Upper lobe of left lung (tissue), 6 donors: ENCODE measurements at regions not wholly inside any gene's neighbourhood (a gene's known extent, or its start where the extent isn't known, plus 50 kb on each side); places are given as distances from the start of the nearest gene placed in this dataset.
A peak's percentile ranks its signal among the peaks of the same experiment; 100 is the strongest.
"Not testable (repeated sequence)": the region's sequence is repeated elsewhere in the genome, so short reads cannot be mapped to it uniquely, and the experiment has no call there.

Experiments used
- ATAC-seq, 2 donors: fragments of 200-7000 bp; cut with Tn5 transposase; one replicate each; pipeline ENCODE4 v1.9.1; 2022; ENCODE audit warnings: mild to moderate bottlenecking in 2 of 2, moderate library complexity in 2 of 2; ENCODE audit not compliant: low FRiP score in 2 of 2
- DNase-seq, 2 donors: peaks; one replicate each; pipeline ENCODE4 v3.0.0-alpha.2; 2019 to 2020
- H3K27ac ChIP-seq, 4 donors: fragments of 200-600 bp; sonication (generic); one replicate each; pipeline ENCODE4 v1.5.1; 2016 to 2019
- H3K27me3 ChIP-seq, 4 donors: fragments of 200-600 bp; sonication (generic); one replicate each; pipeline ENCODE4 v1.5.1; 2017 to 2019
- H3K36me3 ChIP-seq, 4 donors: fragments of 200-600 bp; sonication (generic); one replicate each; pipeline ENCODE4 v1.5.1; 2016 to 2019
- H3K4me1 ChIP-seq, 4 donors: fragments of 200-600 bp; sonication (generic); one replicate each; pipeline ENCODE4 v1.5.1; 2018 to 2019
- H3K4me3 ChIP-seq, 4 donors: fragments of 200-600 bp; sonication (generic); one replicate each; pipeline ENCODE4 v1.5.1; 2017 to 2019; ENCODE audit warnings: mild to moderate bottlenecking in 2 of 4, moderate library complexity in 1 of 4
- H3K9me3 ChIP-seq, 4 donors: fragments of 200-600 bp; sonication (generic); one replicate each; pipeline ENCODE4 v1.5.1; 2018 to 2019
- CTCF ChIP-seq, 6 experiments: fragments of 450-650 bp in 4 of 6; fragments of 200-600 bp in 2 of 6; sonication (generic) in 2 of 6; IDR thresholded peaks; one replicate each; pipeline ENCODE4 v1.5.1; 2016 to 2019; ENCODE audit warnings: antibody characterized with exemption in 6 of 6
- EP300 ChIP-seq, 4 donors: sonication (generic); formaldehyde crosslinking; IDR thresholded peaks; one replicate each; pipeline ENCODE4 v1.5.1; 2017; ENCODE audit warnings: antibody characterized with exemption in 4 of 4, control low read depth in 2 of 4
- POLR2A ChIP-seq, 4 donors: fragments of 450-650 bp; IDR thresholded peaks; one replicate each; pipeline ENCODE4 v1.5.1; 2016 to 2017; ENCODE audit warnings: antibody characterized with exemption in 4 of 4, mild to moderate bottlenecking in 2 of 4
- POLR2AphosphoS5 ChIP-seq, 2 donors: sonication (generic); formaldehyde crosslinking; IDR thresholded peaks; one replicate each; pipeline ENCODE4 v1.5.1; 2017; ENCODE audit warnings: antibody characterized with exemption in 2 of 2
- WGBS, 2 donors: methylation state at CpG; one replicate each; pipeline ENCODE4 v1.1.5; 2017 to 2018; 5-methylcytosine and 5-hydroxymethylcytosine counted together
- donor health status: DM: no; HTN: no; CAD: no; lungs with moderate emphysema.
- donor health status: DM: no; HTN: yes; CAD: no; lungs with severe emphysema.

GRCh38 chr1:207251066-207251465 lies 70.4 kb upstream of the CD55 start:
- TF ChIP-seq POLR2A (IDR thresholded peaks at IDR 0.05) = no peak
- Histone ChIP-seq H3K4me1 (no peaks in the 10 kb centered on the region), H3K36me3 (no peaks in the 10 kb centered on the region), H3K27me3 (no peaks in the 10 kb centered on the region), H3K4me3 (no peak overlapping the region), H3K27ac (no peak overlapping the region), H3K9me3 (no peaks in the 10 kb centered on the region)
- DNase-seq (no peak), ATAC-seq (no peak)
- 96 to 100% methylated on average over 1 of the region's 1 CpG for WGBS, 2 donors

GRCh38 chr1:207256869-207257268 lies 64.6 kb upstream of the CD55 start:
- H3K9me3 ChIP-seq = no peaks in the 10 kb centered on the region
- H3K4me3 ChIP-seq = no peak overlapping the region
- H3K36me3 ChIP-seq = no peaks in the 10 kb centered on the region
- no peaks in the 10 kb centered on the region for H3K27me3 ChIP-seq
- DNase-seq (no peak), ATAC-seq (no peak)
- WGBS, 2 donors = 92 to 94% methylated on average over 1 of the region's 1 CpG
- H3K4me1 ChIP-seq = no peaks in the 10 kb centered on the region
- no peak for TF ChIP-seq POLR2A (IDR thresholded peaks at IDR 0.05)
- no peak for TF ChIP-seq POLR2AphosphoS5 (IDR thresholded peaks at IDR 0.05)
- no peak for TF ChIP-seq CTCF (IDR thresholded peaks at IDR 0.05)
- no peak for TF ChIP-seq EP300 (IDR thresholded peaks at IDR 0.05)
- no peak overlapping the region for H3K27ac ChIP-seq

GRCh38 chr1:207259391-207259790 lies 62.1 kb upstream of the CD55 start:
- Histone ChIP-seq H3K36me3 (no peaks in the 10 kb centered on the region), H3K9me3 (no peaks in the 10 kb centered on the region), H3K4me1 (no peaks in the 10 kb centered on the region), H3K27me3 (no peaks in the 10 kb centered on the region), H3K27ac (peak overlapping the region in 1 of 4 donors; percentile 5), H3K4me3 (no peak overlapping the region)
- TF ChIP-seq POLR2AphosphoS5 (IDR thresholded peaks at IDR 0.05) = no peak
- no peak for TF ChIP-seq POLR2A (IDR thresholded peaks at IDR 0.05)
- TF ChIP-seq CTCF (IDR thresholded peaks at IDR 0.05) = peak in 3 of 6 experiments; percentile 51 to 56 (median 55)
- no peak for TF ChIP-seq EP300 (IDR thresholded peaks at IDR 0.05)
- DNase-seq (peak in 1 of 2 donors; percentile 40), ATAC-seq (peak in 1 of 2 donors; percentile 77)

GRCh38 chr1:207261971-207262370 lies 59.5 kb upstream of the CD55 start:
- Histone ChIP-seq H3K4me3 (no peak overlapping the region), H3K4me1 (no peaks in the 10 kb centered on the region), H3K9me3 (no peaks in the 10 kb centered on the region), H3K36me3 (no peaks in the 10 kb centered on the region), H3K27me3 (no peaks in the 10 kb centered on the region), H3K27ac (no peak overlapping the region)
- TF ChIP-seq POLR2A (IDR thresholded peaks at IDR 0.05) (no peak), EP300 (IDR thresholded peaks at IDR 0.05) (no peak), POLR2AphosphoS5 (IDR thresholded peaks at IDR 0.05) (no peak), CTCF (IDR thresholded peaks at IDR 0.05) (no peak)
- no peak for DNase-seq
- ATAC-seq = no peak

GRCh38 chr1:207262891-207263290 lies 58.6 kb upstream of the CD55 start:
- not testable (repeated sequence) for H3K9me3 ChIP-seq, H3K27ac ChIP-seq, H3K4me1 ChIP-seq, ATAC-seq, H3K4me3 ChIP-seq, H3K36me3 ChIP-seq, H3K27me3 ChIP-seq, DNase-seq
- 89 to 95% methylated on average over 3 of the region's 3 CpGs for WGBS, 2 donors

GRCh38 chr1:207264663-207265252 lies 56.7 kb upstream of the CD55 start:
- no peak for TF ChIP-seq CTCF (IDR thresholded peaks at IDR 0.05)
- TF ChIP-seq POLR2AphosphoS5 (IDR thresholded peaks at IDR 0.05) = no peak
- no peak for TF ChIP-seq EP300 (IDR thresholded peaks at IDR 0.05)
- TF ChIP-seq POLR2A (IDR thresholded peaks at IDR 0.05) = no peak
- ATAC-seq (no peak), DNase-seq (no peak)
- Histone ChIP-seq H3K9me3 (no peaks in the 10 kb centered on the region), H3K4me3 (no peak overlapping the region), H3K36me3 (no peaks in the 10 kb centered on the region), H3K27ac (no peak overlapping the region), H3K27me3 (no peaks in the 10 kb centered on the region), H3K4me1 (no peaks in the 10 kb centered on the region)
- 75% methylated on average over 3 of the region's 3 CpGs for WGBS, 2 donors
